Esophagus squamous epithelium (tissue), 5 donors: ENCODE measurements at regions not wholly inside any gene's neighbourhood (a gene's known extent, or its start where the extent isn't known, plus 50 kb on each side); places are given as distances from the start of the nearest gene placed in this dataset.

ENCODE experiments used
- DNase-seq: peaks from one replicate; lab custom pipeline; 2025; lab: John Stamatoyannopoulos, UW
- H3K27ac ChIP-seq, 4 donors: fragments of 200-600 bp; sonication (generic); one replicate each; pipeline ENCODE4 v1.5.1; 2016 to 2019; ENCODE audit warnings: mild to moderate bottlenecking in 1 of 4
- H3K27me3 ChIP-seq, 4 donors: fragments of 200-600 bp; sonication (generic); 1 replicate in 3 of 4; 2 replicates in 1 of 4; pipeline versions ENCODE4 v1.5.1 to v1.6.0; 2017 to 2021; ENCODE audit warnings: antibody characterized with exemption in 1 of 4
- H3K36me3 ChIP-seq, 3 donors: fragments of 200-600 bp; sonication (generic); one replicate each; pipeline ENCODE4 v1.5.1; 2016 to 2019
- H3K4me1 ChIP-seq, 3 donors: fragments of 200-600 bp; sonication (generic); one replicate each; pipeline ENCODE4 v1.5.1; 2017 to 2019
- H3K4me3 ChIP-seq, 4 donors: fragments of 200-600 bp; sonication (generic); 1 replicate in 3 of 4; 2 replicates in 1 of 4; pipeline ENCODE4 v1.5.1; 2016 to 2019; ENCODE audit warnings: mild to moderate bottlenecking in 2 of 4, moderate library complexity in 1 of 4
- H3K9me3 ChIP-seq, 3 donors: fragments of 200-600 bp; sonication (generic); one replicate each; pipeline ENCODE4 v1.5.1; 2016 to 2019
- CTCF ChIP-seq, 6 experiments: fragments of 450-650 bp in 4 of 6; fragments of 200-600 bp in 2 of 6; sonication (generic) in 2 of 6; IDR thresholded peaks; one replicate each; pipeline ENCODE4 v1.5.1; 2016 to 2019; ENCODE audit warnings: antibody characterized with exemption in 6 of 6, mild to moderate bottlenecking in 4 of 6, moderate library complexity in 4 of 6
- POLR2A ChIP-seq, 4 donors: fragments of 450-650 bp; IDR thresholded peaks; one replicate each; pipeline ENCODE4 v1.6.1; 2017; ENCODE audit warnings: antibody characterized with exemption in 4 of 4, mild to moderate bottlenecking in 4 of 4, moderate library complexity in 3 of 4
- WGBS, 2 donors: methylation state at CpG; one replicate each; pipeline ENCODE4 v1.1.5; 2018; 5-methylcytosine and 5-hydroxymethylcytosine counted together
- intact Hi-C: fragments of 100-400 bp; cut with DNase I; formaldehyde crosslinking; loops from one replicate; pipeline ENCODE4 v1.15.0; 2022
- donor health status: DM: yes; HTN: yes; CAD: no.

- no peak for TF ChIP-seq CTCF (IDR thresholded peaks at IDR 0.05)
- TF ChIP-seq POLR2A (IDR thresholded peaks at IDR 0.05): no peak
- intact Hi-C loops: no loop called here
- DNase-seq: no peak
- Histone ChIP-seq H3K4me3 (no peak overlapping the region), H3K9me3 (no peaks in the 10 kb centered on the region), H3K27me3 (no peaks in the 10 kb centered on the region), H3K27ac (no peak overlapping the region), H3K36me3 (no peaks in the 10 kb centered on the region), H3K4me1 (no peaks in the 10 kb centered on the region)
- WGBS, 2 donors: 68 to 73% methylated on average over 4 of the region's 4 CpGs
Observed at GRCh38 chr9:14962193-14962882, 52.1 kb upstream of the FREM1 start.

GRCh38 chr9:14961372-14962068 lies 51.3 kb upstream of the FREM1 start:
- H3K36me3 ChIP-seq: no peaks in the 10 kb centered on the region
- DNase-seq: no peak
- no peak overlapping the region for H3K27ac ChIP-seq
- no peak overlapping the region for H3K4me3 ChIP-seq
- 61 to 64% methylated on average over 6 of the region's 6 CpGs for WGBS, 2 donors
- H3K27me3 ChIP-seq: no peaks in the 10 kb centered on the region
- intact Hi-C loops: no loop called here
- TF ChIP-seq CTCF (IDR thresholded peaks at IDR 0.05) (no peak), POLR2A (IDR thresholded peaks at IDR 0.05) (no peak)
- no peaks in the 10 kb centered on the region for H3K9me3 ChIP-seq
- H3K4me1 ChIP-seq: no peaks in the 10 kb centered on the region

- Histone ChIP-seq H3K9me3 (no peaks in the 10 kb centered on the region), H3K4me1 (no peaks in the 10 kb centered on the region), H3K27ac (no peak overlapping the region), H3K4me3 (no peak overlapping the region), H3K36me3 (no peaks in the 10 kb centered on the region), H3K27me3 (no peaks in the 10 kb centered on the region)
- TF ChIP-seq POLR2A (IDR thresholded peaks at IDR 0.05) (no peak), CTCF (IDR thresholded peaks at IDR 0.05) (no peak)
- 53 to 55% methylated on average over 4 of the region's 4 CpGs for WGBS, 2 donors
- intact Hi-C loops: no loop called here
- DNase-seq: no peak
Observed at GRCh38 chr9:14960881-14961280, 50.7 kb upstream of the FREM1 start.
